Hepatic stellate cell (primary cell): ENCODE measurements at regions not wholly inside any gene's neighbourhood (a gene's known extent, or its start where the extent isn't known, plus 50 kb on each side); places are given as distances from the start of the nearest gene placed in this dataset.
"Not testable (repeated sequence)": the region's sequence is repeated elsewhere in the genome, so short reads cannot be mapped to it uniquely, and the experiment has no call there.

Experiments used
- DNase-seq: peaks from one replicate; pipeline ENCODE4 v3.0.0; 2011; ENCODE audit warnings: low spot score

DNA sequence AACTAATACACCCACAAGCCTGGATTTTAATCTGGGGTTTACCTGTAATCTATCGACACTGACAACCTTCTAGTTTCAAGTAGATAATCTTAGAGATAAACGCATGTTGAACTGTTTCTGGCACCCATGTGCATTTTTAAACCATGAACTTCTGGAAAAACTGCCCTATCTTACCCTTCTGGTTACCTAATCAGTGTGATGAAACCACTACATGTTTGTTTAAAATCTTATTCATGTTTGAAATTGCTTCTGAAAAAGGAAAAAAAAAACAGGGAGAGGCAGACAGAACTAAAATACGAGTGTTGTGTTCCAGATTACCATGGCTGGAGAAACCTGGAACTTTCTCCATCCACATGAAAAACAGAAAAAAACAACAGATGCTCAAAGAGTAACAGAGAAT, 139.3 kb downstream of the MID1IP1 start:
- no peak for DNase-seq

DNA sequence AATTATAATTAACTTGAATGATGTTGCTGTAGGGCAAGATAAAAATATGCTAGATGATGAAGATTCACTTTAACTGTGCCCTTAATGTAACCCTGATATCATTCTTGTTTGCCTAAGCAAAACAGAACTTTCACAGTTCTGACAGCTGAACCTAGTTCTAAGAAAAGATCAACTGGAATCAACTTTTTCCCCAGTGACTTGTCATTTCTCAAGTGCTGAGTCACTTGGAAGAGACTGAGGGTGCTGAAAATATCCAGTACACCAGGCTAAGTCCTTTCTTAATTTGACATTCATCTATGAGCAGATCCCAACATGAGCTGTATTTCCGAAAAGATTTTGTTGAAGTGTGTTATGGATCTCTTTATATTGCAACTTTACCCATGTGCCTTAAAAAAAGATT, 140.4 kb downstream of the MID1IP1 start:
- no peak for DNase-seq

DNA sequence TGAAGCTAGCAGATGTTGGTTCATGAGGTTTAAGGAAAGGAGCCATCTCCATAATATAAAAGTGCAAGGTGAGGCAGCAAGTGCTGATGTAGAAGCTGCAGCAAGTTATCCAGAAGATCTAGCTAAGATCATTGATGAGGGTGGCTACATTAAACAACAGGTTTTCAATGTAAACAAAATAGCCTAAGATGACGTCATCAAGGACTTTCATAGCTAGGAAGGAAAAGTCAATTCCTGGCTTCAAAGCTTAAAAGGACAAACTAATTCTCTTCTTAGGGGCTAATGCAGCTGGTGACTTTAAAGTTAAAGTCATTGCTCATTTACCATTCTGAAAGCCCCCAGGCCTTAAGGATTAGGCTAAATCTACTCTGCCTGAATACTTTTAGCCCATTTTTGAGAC, 141.9 kb downstream of the MID1IP1 start:
- no peak for DNase-seq

DNA sequence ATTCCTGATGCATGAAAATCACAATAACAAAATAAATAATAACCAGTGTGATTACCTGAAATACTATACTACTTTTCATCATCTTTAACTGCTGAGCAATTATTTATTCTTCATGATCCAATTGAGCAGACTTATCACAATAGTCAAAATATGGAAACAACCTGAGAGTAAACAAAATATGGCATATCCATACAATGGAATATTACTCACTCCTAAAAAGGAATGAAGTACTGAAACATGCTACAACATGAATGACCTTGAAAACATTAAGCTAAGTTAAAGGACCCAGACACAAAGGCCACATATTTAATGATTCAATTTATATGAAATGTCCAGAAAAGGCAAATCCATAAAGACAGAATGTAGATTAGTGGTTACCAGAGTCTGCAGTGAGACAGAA, 146.8 kb downstream of the MID1IP1 start:
- DNase-seq: no peak

DNA sequence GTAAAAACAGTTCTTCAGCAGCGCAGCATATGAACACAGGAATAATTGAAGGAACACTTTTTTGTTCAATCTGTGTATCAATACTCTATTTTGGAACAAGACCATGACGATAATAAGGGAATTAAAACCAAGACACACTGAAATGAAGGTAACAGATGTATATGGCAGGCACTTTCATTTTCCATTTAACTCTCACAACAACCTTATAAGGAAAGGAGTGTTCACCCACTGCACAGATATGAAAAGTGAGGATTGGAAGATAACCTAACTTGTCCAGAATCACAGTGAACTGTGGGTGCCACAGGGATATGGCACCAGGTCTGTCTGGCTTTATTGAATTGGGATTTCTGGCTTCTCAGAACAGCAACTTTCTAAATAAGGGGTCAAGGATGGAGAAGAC, 153.3 kb downstream of the MID1IP1 start:
- DNase-seq: no peak

DNA sequence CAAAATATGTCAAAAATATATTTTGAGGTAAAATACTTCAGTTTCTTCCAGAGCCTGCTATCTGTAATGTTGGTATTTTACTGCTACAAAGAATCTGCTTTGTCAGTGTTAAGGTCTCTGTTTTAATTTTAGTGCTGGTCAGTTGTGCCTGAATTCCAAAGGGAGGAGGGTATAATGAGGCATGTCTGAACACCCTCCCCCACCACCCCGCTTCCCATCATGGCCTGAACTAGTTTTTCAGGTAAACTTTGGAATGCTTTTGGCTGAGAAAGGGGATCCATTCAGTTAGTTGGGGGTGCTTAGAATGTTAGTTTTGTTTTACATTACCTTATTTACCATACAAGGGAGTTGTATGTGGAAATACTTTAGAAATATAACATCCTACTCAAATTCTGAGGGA, 158.5 kb downstream of the MID1IP1 start:
- DNase-seq: no peak

DNA sequence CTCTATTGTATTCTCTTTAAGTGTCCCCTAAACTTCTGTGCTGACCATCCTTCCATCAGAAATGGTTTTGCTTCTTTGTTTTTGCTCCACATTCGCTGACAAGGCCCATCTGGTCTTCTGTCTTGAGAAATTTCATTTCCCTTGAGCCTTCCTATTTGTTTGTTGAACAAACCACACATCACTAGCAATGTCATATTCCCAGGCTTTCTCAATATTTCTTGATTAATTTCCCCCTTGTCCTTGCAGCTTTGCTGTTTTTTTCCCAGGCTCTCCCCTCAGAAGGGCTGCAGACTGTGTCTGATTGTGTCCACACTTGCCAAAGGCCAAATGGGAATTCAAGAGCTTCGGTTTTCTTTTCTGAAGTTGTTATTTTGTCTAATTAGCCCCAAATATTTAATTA, 158.9 kb downstream of the MID1IP1 start:
- no peak for DNase-seq

DNA sequence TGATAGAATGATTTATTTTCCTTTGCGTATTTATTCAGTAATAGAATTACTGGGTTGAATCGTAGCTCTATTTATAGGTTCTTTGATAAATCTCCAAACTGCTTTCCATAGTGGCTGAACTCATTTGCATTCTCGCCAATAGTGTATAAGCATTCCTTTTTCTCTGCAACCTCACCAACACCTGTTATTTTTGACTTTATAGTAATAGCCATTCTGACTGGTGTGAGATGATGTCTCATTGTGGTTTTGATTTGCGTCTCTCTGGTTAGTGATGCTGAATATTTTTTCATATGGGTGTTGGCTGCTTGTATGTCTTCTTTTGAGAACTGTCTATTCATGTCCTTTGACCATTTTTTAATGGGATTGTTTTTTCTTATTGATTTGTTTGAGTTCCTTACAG, 160.7 kb downstream of the MID1IP1 start:
- DNase-seq: no peak

DNA sequence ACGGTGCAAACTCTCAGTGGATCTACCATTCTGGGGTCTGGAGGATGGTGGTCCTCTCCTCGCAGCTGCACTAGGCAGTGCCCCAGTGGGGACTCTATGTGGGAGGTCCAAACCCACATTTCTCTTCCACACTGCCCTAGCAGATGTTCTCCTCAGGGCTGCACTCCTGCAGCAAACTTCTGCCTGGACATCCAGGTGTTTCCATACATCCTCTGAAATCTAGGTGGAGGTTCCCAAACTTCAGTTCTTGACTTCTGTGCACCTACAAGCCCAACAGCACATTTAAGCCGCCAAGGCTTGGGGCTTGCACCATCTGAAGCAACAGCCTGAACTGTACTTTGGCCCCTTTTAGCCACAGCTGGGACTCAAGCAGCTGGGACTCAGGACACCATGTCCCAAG, 162.0 kb downstream of the MID1IP1 start:
- DNase-seq: not testable (repeated sequence)

DNA sequence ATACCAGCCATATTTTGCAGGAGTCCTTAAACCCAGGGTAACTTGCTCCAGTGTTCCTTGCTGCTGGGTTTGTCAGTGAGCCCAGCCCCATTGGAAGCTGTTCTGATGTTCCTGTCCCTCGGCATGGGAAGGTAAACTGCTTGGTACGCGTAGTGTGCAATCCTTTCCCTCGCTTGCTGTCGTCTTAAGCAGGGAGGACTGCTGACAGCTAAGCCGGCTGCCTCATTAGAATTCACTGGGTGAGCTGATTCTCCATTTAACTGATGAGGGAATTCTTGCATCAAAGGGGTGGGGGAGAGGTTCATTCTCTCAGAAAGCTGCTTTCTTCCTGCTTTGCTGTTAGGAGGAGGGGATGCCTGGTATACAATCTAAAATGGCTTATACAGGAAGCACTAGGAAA, 164.6 kb downstream of the MID1IP1 start:
- DNase-seq: no peak

DNA sequence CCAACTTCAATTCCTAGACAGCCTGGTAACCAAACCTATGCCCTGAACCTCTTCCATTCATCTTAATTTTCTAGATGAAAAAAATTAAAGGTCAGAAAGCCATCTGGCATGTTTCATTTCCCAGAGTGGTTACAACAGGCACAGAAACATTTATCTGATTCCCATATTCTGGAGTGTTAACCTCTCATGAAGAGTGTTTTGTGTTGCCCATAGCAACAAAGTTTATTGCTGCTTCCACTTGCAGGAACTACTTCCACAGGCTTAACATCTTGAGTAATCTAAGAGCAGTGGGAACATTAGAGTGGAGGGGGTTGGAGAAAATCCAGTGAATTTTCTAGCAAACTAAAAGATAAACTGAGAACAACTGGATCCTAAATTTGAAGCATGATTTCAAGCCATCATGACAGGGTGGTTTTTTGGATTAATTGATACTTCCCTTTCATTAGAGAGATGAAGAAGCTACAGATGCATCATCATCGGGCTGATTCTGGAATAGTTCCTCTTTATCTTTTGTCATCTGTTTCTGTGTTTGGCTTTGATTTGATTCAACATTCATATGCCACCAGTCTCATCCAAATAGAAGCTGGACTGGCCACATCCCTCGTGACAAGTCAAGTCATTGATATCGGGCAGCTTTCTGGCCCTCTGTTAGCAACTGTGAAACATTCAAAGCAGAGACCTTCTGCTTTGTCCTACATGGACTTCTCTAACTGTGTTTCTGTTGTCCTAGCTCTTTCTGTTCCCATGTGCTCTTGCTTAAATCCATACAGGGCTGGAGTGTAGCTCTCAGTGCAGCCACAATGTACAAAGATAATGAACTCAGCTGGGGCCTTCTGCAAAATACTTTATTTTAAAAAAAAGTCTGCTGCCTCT, 167.3 kb downstream of the MID1IP1 start:
- no peak for DNase-seq

DNA sequence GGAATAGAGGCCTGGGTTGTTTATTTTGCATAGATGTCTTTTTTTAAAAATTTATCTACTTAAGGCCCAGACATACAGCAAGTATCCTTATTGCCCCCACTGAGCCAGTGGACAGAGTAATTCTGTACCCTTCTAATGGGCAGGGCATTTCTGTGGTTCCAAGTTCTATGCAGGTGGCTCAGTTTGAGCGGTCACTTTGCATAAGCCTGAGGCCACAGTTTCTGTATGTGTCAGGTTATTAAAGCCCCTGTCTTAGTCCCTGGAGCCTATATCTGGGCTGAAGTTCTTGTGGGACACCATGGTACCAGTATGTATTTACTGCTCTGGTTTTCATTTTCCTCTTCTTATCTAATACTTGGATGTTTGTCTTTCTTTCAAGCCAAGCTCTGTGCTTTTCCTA, 168.8 kb downstream of the MID1IP1 start:
- DNase-seq: no peak

DNA sequence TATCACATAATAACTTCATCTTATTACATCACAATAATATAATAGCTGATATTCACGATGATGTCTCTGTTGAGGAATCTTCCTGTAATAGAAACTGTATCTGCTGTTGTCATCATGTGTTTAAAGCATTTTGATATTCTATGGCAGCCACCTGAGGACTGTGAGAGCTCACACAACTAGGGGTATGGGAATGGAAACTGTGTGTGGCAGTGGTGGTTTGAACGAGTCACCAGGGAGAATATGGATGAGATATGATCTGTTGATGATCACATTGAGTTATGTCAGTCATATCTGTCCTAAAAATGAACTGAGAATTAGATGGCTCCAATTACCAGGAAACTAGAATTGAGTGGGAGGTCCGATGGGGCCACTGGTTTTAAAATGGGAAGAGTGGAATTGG, 169.6 kb downstream of the MID1IP1 start:
- no peak for DNase-seq

DNA sequence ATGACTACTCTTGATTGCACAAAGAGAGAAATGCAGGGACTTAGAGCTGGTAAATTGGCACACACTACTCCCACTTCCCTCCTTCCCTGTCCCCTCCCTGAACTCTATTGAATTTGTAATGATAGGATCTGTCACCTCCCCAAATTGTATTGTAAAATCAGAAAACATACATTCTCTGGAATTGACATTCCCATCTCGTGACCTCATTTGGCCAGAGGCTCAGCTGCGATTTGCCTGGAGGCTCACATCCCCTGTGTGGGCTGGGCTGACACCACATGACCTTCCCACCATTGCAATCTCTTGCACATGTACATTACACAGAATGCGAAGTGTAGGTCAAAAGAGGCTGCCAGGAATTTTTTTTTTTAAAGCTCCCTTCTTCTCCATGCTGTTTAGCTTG, 172.1 kb downstream of the MID1IP1 start:
- no peak for DNase-seq

DNA sequence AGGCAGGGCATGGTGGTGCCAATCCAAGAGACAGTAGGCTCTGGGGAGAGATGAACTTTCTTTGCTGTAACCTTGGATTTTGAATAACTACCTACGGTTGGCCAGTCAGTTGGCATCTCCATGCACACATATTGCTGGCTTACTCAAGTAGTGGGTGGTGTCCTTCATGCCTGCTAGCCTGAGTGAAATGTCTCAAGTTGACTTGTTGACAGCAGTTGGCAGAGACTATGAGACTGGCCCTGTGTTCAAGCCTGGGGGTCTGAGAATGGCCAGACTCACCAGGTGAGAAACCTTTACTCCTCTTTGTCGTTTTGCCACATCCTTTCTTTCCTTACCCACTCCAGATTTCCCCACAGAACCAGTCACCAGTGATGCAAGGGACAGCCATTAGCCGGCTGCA, 173.3 kb downstream of the MID1IP1 start:
- no peak for DNase-seq

DNA sequence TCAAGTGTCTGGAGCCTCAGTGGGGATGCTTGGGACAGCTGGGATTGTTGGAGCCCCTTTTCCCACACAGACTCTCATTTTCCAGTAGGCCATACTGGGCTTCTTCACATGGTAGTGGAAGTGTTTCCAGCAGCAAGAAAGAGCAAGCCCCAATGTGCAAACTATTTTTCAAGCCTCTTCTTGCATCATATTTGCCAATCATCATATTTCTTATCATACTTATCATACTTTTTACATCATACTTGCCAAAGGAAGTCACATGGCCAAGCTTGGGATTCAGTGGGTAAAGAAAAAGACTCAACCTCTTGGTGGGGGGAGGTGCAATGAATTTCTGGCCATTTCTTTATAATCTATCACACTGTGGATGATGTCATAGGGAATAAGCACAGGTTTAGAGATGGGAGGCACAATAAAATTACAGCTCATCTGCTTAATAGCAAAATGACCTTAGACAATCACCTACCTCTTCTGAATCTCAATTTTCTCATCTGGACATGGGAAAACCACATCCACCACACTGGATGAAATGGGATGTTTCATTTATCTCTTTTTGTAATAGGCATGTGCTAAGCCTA, 174.2 kb downstream of the MID1IP1 start:
- DNase-seq: no peak

DNA sequence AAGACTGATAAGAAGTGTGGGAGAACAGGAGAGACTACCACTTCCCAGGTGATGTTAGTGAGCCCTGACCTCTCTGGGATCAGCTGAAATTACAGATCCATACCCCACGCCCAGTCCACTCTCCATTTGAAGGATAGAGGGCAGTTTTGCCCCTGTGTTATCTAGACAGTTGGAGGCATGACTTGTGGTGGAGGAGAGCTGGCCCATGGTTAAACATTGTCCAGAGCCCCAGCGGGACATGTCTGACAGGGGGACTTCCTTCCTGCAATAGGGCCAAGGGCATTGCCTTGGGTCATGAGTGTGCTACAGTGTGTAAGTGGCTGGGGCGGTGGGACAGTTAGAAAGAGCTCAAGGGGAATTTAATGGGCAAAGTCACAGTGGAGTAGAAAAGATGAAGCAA, 181.1 kb downstream of the MID1IP1 start:
- no peak for DNase-seq

DNA sequence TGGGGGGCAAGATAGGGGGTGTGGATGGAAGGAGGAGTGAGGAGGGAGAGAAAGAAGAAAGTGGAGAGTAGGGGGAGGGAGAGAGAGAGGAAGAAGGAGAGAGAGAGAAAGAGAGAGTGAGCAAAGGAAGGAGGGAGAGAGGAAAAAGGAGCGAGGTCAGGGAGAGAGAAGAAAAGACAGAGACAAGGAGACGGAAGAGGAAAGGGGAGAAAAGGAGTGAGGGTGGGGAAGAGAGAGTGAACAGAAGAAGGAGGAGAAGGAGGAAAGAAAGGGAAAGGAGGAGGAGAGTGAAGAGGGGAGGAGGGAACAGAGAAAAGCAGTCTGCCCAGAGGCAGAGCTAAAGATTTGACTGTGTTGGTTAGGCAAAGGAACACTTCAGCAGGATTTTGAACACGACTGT, 181.6 kb downstream of the MID1IP1 start:
- no peak for DNase-seq

DNA sequence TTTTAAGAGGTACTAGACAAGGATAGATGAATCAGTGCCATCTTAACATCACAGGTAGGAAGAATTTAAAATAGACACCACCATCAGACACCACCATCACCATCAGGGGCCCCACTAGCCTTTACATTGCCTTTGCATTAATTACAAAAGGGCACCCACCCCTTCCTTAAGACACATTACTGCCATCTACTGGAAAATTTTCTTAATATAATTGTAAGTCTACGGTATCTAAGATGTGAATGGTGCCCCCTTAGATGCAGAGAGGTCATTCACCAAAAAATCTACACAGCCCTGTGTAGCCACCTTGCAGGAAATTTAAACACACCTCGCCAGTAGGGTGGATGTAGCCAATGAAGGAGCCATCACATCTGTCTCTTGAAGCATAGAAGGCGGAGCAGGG, 184.1 kb downstream of the MID1IP1 start:
- DNase-seq: no peak

DNA sequence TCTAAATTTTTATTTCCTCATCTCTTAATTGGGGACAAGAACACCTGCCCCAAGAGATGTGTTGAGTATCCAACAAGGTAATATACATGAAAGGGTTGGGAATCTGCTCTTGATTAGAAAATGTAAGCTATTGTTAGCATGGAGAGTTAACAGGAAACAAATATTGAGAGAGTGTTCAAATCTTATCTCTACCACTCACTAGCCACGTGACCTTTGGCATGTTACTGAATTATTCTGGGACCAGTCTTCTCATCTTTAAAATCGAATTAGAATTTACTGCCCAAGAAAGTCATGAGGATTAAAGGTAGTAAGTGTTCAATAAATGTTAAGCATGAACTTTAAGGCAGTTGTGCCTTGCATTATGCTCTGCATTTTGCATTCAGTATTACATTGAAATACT, 184.7 kb downstream of the MID1IP1 start:
- no peak for DNase-seq

DNA sequence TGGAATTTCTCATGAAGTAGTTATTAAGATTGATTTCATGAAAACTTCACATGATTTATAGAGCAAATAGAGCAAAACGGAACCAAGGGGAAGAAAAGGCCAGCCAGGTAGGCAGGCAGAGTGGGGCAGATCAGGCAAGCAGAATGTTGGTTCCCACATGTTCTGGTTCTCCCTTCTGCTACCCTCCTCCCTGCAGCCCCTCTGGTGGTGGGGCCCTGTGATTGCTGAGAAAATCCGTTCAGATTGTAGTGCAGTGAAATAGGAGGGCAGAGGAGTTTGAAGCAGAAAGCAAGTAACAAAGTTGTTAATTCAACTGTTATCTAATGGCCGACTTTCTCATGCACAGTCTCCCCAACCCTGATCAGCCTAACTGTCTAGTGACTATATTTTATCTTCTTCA, 185.3 kb downstream of the MID1IP1 start:
- no peak for DNase-seq

DNA sequence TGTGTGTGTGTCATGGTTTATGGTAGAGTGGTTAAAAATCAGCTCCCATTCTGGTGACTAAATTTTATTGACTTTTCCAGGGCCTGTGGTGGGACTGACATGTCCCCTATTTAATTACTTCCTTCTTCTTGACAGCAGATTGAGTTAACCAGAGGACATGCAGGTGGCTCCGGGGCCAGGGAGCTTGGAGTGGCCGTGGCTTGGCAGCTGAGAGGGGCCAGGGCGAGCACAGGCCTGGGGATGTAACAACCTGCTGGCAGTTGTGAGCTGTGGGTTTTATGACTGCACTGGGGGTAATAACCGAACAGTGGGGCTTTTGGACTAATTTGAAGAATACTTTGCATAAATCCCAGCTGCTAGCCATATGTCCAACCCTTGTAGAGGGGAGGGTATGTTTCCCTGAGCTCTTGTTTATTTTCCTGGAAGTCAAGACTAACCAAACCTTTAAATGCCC, 186.0 kb downstream of the MID1IP1 start:
- no peak for DNase-seq

DNA sequence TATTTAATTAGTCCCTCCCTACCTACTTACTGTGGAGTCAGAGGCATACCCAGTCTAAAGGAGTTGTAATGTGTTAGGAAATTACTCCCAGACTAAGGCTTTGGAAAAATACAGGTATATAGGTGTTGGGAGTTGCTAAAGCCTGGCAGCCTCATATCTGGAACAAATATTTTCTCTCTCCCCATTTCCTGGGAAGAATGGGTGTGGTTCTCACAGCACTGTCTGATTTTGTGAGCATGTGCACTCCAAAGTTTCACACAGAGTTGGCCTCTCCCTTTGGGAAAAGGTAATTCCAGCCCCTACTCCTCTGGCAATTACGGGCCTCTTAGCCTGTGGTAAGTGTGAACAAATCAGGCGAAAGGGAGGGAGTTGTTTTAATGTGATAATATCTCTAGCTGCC, 187.0 kb downstream of the MID1IP1 start:
- no peak for DNase-seq

DNA sequence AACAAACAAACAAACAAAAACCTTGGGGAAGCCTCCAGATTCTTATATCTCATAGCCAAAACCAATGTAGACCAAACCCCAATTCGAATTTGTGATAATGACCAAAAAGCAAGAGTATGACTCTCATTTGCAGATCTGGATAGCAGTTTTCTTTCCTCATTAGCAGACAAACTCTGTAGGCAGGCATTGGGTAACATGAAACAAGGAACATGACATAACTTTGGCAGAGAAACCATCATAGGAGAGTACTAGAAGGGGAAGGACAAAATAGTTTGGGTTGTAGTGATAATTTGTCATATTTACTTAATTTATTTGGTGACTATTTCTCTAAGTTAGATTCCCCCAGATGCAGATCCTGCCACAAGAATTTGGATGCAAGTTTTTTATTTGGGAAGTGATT, 187.8 kb downstream of the MID1IP1 start:
- DNase-seq: no peak
